ENCODE measurements at regions not wholly inside any gene's neighbourhood (a gene's known extent, or its start where the extent isn't known, plus 50 kb on each side); places are given as distances from the start of the nearest gene placed in this dataset.

DNA sequence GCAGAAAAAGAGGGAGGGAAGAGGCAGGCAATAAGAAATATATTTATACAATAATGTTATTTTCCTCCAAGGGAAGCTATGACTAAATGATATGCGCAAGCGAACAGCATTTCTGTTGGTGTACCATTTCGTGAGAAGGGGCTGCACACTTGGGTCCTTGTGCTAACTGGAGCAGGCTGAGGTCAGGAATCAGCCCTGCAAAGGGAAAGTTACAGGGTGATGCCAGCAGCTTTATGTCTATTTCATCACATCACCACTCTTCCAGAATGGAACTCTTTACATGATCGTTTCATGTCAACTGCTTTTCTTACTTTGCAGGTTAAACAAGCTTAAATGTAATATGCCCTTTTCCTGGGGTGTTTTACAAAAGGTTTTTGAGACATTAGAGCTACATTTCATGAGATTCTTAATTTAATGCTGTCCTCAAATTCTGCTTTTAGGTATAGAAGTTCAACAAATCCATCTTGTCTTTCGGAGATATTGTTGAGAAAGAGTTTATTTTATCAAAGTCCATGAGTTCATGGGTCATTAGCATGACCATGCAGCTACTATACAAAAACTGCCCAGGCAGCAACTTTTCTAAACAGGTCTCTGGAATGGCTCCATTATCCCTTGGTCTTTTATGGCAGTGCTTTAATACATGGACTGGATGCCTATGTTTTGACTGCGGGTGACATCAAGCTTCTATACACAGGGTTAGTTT lies 443.8 kb downstream of the TENT5A start:
- H3K36me3 Mint-ChIP-seq (ENCODE audit: insufficient read depth, unreplicated experiment), result no peaks in the 10 kb centered on the region
- no peak overlapping the region for H3K27ac Mint-ChIP-seq (ENCODE audit: unreplicated experiment)
- no peak for DNase-seq
- H3K27me3 Mint-ChIP-seq (ENCODE audit: unreplicated experiment), result no peaks in the 10 kb centered on the region
- H3K4me1 Mint-ChIP-seq (ENCODE audit: low read depth, unreplicated experiment), result no peaks in the 10 kb centered on the region
- intact Hi-C loops (cut with micrococcal nuclease; ENCODE audit: unreplicated experiment), result no loop called here
- no peak overlapping the region for H3K4me3 Mint-ChIP-seq (ENCODE audit: low read depth, unreplicated experiment)
- TF ChIP-seq, protein P1, sequence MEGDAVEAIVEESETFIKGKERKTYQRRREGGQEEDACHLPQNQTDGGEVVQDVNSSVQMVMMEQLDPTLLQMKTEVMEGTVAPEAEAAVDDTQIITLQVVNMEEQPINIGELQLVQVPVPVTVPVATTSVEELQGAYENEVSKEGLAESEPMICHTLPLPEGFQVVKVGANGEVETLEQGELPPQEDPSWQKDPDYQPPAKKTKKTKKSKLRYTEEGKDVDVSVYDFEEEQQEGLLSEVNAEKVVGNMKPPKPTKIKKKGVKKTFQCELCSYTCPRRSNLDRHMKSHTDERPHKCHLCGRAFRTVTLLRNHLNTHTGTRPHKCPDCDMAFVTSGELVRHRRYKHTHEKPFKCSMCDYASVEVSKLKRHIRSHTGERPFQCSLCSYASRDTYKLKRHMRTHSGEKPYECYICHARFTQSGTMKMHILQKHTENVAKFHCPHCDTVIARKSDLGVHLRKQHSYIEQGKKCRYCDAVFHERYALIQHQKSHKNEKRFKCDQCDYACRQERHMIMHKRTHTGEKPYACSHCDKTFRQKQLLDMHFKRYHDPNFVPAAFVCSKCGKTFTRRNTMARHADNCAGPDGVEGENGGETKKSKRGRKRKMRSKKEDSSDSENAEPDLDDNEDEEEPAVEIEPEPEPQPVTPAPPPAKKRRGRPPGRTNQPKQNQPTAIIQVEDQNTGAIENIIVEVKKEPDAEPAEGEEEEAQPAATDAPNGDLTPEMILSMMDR (IDR thresholded peaks at IDR 0.05; ENCODE audit: unreplicated experiment), result no peak
- no TSS peak for BruUV-seq (replicated peaks)
- peaks cover 5% of the 10 kb centered on the region for H3K9me3 Mint-ChIP-seq (ENCODE audit: low read depth, unreplicated experiment)
- CTCF ChIA-PET, result interaction anchor here (0.5 kb wide), 1 partner anchor 284 kb away, joined by 4 read pairs; no protein-coding TSS in a partner anchor

DNA sequence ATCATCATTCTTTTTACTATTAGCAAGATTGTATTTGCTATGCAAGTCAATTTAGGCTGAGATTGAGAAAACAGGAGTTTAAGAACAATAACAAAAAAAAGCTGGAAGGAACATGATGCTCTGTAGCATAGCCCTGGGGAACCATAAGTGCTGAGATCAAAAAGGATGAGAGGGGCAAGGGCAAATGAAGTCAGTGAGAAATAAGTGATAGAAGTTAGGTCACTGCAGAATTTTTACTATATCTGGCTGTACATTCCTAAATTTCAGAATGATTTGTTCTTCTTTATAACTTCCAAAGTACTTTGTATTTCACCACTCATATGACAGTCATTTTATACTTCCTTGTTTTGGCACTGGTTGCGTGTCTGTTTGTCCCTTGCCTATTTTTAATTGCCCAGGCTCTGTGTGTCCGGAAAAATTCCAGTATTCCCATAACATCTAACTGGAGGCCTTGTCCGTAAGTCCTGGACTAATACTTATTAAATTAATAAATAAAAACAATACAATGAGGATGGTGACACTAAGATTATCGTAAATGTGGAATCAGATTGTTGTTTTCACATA lies 444.7 kb downstream of the TENT5A start:
- Mint-ChIP-seq H3K27ac (ENCODE audit: unreplicated experiment) (no peak overlapping the region), H3K9me3 (ENCODE audit: low read depth, unreplicated experiment) (no peaks in the 10 kb centered on the region), H3K4me1 (ENCODE audit: low read depth, unreplicated experiment) (no peaks in the 10 kb centered on the region), H3K27me3 (ENCODE audit: unreplicated experiment) (no peaks in the 10 kb centered on the region), H3K36me3 (ENCODE audit: insufficient read depth, unreplicated experiment) (no peaks in the 10 kb centered on the region), H3K4me3 (ENCODE audit: low read depth, unreplicated experiment) (no peak overlapping the region)
- intact Hi-C loops (cut with micrococcal nuclease; ENCODE audit: unreplicated experiment), result no loop called here
- BruUV-seq (replicated peaks), result no TSS peak
- TF ChIP-seq, protein P1 (IDR thresholded peaks at IDR 0.05; ENCODE audit: unreplicated experiment), result no peak
- no peak for DNase-seq
- CTCF ChIA-PET, result no interaction called here

DNA sequence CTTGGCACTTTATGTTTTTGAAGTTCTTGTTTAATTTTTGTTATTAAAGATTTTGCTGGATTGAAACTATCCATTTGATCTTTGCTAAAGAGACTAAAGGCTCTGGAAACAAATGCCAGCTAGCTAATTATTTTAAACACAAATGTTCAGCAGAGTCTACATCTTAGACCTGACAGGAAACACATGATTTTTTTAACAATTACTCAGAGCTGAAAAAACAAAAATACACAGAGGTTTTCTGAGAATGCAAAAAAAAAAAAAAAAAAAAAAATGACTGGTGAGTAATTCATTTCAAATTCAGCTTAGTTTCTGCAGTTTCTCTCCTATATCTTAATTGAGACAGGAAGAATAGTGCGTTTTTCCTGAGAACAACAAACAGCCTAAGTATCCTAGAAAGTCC lies 448.0 kb downstream of the TENT5A start:
- TF ChIP-seq, protein P1 (IDR thresholded peaks at IDR 0.05; ENCODE audit: unreplicated experiment), result no peak
- no peak for DNase-seq
- BruUV-seq (replicated peaks), result no TSS peak
- Mint-ChIP-seq H3K9me3 (ENCODE audit: low read depth, unreplicated experiment) (no peaks in the 10 kb centered on the region), H3K27me3 (ENCODE audit: unreplicated experiment) (no peaks in the 10 kb centered on the region), H3K4me3 (ENCODE audit: low read depth, unreplicated experiment) (no peak overlapping the region), H3K36me3 (ENCODE audit: insufficient read depth, unreplicated experiment) (no peaks in the 10 kb centered on the region), H3K4me1 (ENCODE audit: low read depth, unreplicated experiment) (no peaks in the 10 kb centered on the region), H3K27ac (ENCODE audit: unreplicated experiment) (no peak overlapping the region)
- intact Hi-C loops (cut with micrococcal nuclease; ENCODE audit: unreplicated experiment), result no loop called here
- CTCF ChIA-PET, result no interaction called here

DNA sequence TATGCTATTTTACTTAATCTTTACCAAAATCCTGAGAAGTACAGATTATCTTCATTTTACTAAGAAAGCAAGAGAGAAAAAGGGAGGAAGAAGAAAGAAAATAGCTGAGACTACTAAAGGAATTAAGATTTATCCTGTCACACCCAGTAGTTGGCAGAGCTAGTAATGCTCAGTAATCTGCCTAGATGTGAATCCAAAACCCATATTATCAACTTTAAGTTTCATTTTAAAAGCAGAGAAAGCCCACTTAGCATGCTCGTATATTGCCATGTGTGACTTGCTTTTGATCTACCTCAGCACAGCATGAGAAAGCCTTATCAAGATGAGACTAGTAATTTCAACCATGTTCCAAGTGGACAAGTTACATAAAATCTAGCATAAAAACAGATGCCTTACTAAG lies 451.5 kb downstream of the TENT5A start:
- BruUV-seq (replicated peaks), result no TSS peak
- Mint-ChIP-seq H3K27me3 (ENCODE audit: unreplicated experiment) (no peaks in the 10 kb centered on the region), H3K4me3 (ENCODE audit: low read depth, unreplicated experiment) (no peak overlapping the region), H3K9me3 (ENCODE audit: low read depth, unreplicated experiment) (no peaks in the 10 kb centered on the region), H3K4me1 (ENCODE audit: low read depth, unreplicated experiment) (no peaks in the 10 kb centered on the region), H3K36me3 (ENCODE audit: insufficient read depth, unreplicated experiment) (no peaks in the 10 kb centered on the region), H3K27ac (ENCODE audit: unreplicated experiment) (no peak overlapping the region)
- intact Hi-C loops (cut with micrococcal nuclease; ENCODE audit: unreplicated experiment), result no loop called here
- no peak for DNase-seq
- TF ChIP-seq, protein P1 (IDR thresholded peaks at IDR 0.05; ENCODE audit: unreplicated experiment), result no peak
- CTCF ChIA-PET, result interaction anchor here (0.6 kb wide), 1 partner anchor 969 kb away, joined by 6 read pairs; no protein-coding TSS in a partner anchor

All from Calu3 (cell line).